ENCODE measurements at regions not wholly inside any gene's neighbourhood (a gene's known extent, or its start where the extent isn't known, plus 50 kb on each side); places are given as distances from the start of the nearest gene placed in this dataset.

GRCh38 chr4:14249226-14249625 is 621.7 kb upstream of the BOD1L1 start:
- Histone ChIP-seq H4K20me1 (replicated peaks; ENCODE audit: insufficient read depth) (no peaks in the 10 kb centered on the region), H3K36me3 (ENCODE audit: insufficient read depth) (no peaks in the 10 kb centered on the region), H3K79me2 (replicated peaks; ENCODE audit: insufficient read depth) (no peaks in the 10 kb centered on the region), H3K9me2 (ENCODE audit: insufficient read depth) (peaks cover 10% of the 10 kb centered on the region), H3K27ac (ENCODE audit: low read depth) (no peak overlapping the region), H3K4me1 (ENCODE audit: insufficient read depth) (no peaks in the 10 kb centered on the region), H3K4me2 (no peak overlapping the region), H2AFZ (no peak overlapping the region), H3K27me3 (ENCODE audit: insufficient read depth) (no peaks in the 10 kb centered on the region), H3F3A (replicated peaks; ENCODE audit: low read depth) (no peaks in the 10 kb centered on the region), H3K4me3 (no peak overlapping the region)
- no peaks in the 10 kb centered on the region for H3K4me1 Mint-ChIP-seq
- H3K36me3 Mint-ChIP-seq (ENCODE audit: low read depth) = 0 out of 3 replicates have a peak, but pooled peaks cover 3% of the 10 kb centered on the region
- TF ChIP-seq ETS1 (IDR thresholded peaks at IDR 0.05) (no peak), REST (IDR thresholded peaks at IDR 0.05; ENCODE audit: unreplicated experiment) (no peak), NANOG (IDR thresholded peaks at IDR 0.05; ENCODE audit: borderline replicate concordance) (no peak), JUNB (IDR thresholded peaks at IDR 0.05; ENCODE audit: unreplicated experiment) (no peak), CTCF (conservative IDR thresholded peaks at IDR 0.05; ENCODE audit: low read depth in 2 of 2) (no peak), EZH2 (IDR thresholded peaks at IDR 0.05; ENCODE audit: low read depth, unreplicated experiment) (no peak), ZNF114 (CRISPR knock-in tag; IDR thresholded peaks at IDR 0.05) (no peak), ZNF462 (CRISPR knock-in tag; IDR thresholded peaks at IDR 0.05) (no peak), CREB1 (CRISPR knock-in tag; IDR thresholded peaks at IDR 0.05; ENCODE audit: low read depth) (no peak), ZNF331 (CRISPR knock-in tag; IDR thresholded peaks at IDR 0.05; ENCODE audit: low read depth) (no peak), STAT1 (IDR thresholded peaks at IDR 0.05; ENCODE audit: unreplicated experiment) (no peak), POLR2AphosphoS5 (IDR thresholded peaks at IDR 0.05; ENCODE audit: low read depth) (no peak), EZH2phosphoT487 (IDR thresholded peaks at IDR 0.05; ENCODE audit: unreplicated experiment) (no peak)
- ATAC-seq (no peak), DNase-seq (ENCODE audit: low spot score) (no peak)
- no peak overlapping the region for H3K4me3 Mint-ChIP-seq
- H3K9me3 Mint-ChIP-seq = peaks cover 3% of the 10 kb centered on the region; the same call in 1 of the 3 replicates
- no peak overlapping the region for H3K27ac Mint-ChIP-seq
- no peaks in the 10 kb centered on the region for H3K27me3 Mint-ChIP-seq (ENCODE audit: insufficient read depth, low read depth, poor library complexity)

All from GM23338 (cell line).